Mucosa of rectum (tissue), 2 donors: ENCODE measurements at regions not wholly inside any gene's neighbourhood (a gene's known extent, or its start where the extent isn't known, plus 50 kb on each side); places are given as distances from the start of the nearest gene placed in this dataset.

Experiments
- H3K27ac ChIP-seq, 2 donors: one replicate each; pipeline ENCODE4 v1.7.0; 2013; ENCODE audit warnings: inconsistent platforms in 2 of 2, low read depth in 2 of 2, low read length in 2 of 2
- H3K27me3 ChIP-seq, 2 donors: one replicate each; pipeline ENCODE4 v1.7.0; 2013; ENCODE audit warnings: low read length in 2 of 2; ENCODE audit not compliant: control insufficient read depth in 2 of 2, insufficient read depth in 2 of 2
- H3K36me3 ChIP-seq, 2 donors: one replicate each; pipeline ENCODE4 v1.7.0; 2013; ENCODE audit warnings: low read length in 2 of 2; ENCODE audit not compliant: control insufficient read depth in 2 of 2, insufficient read depth in 2 of 2
- H3K4me1 ChIP-seq, 2 donors: one replicate each; pipeline ENCODE4 v1.7.0; 2013; ENCODE audit warnings: low read length in 2 of 2, mild to moderate bottlenecking in 1 of 2; ENCODE audit not compliant: control insufficient read depth in 2 of 2, insufficient read depth in 2 of 2
- H3K4me3 ChIP-seq, 2 donors: one replicate each; pipeline ENCODE4 v1.7.0; 2013; ENCODE audit warnings: low read length in 2 of 2
- H3K9ac ChIP-seq, 2 donors: one replicate each; pipeline ENCODE4 v1.7.0; 2013; ENCODE audit warnings: low read length in 2 of 2, low read depth in 1 of 2, mild to moderate bottlenecking in 1 of 2
- H3K9me3 ChIP-seq, 2 donors: one replicate each; pipeline ENCODE4 v1.7.0; 2013; ENCODE audit warnings: low read length in 2 of 2; ENCODE audit not compliant: control insufficient read depth in 2 of 2
- donor health status: healthy.
- donor health status: Normal muscosa, but diverticular disease.

DNA sequence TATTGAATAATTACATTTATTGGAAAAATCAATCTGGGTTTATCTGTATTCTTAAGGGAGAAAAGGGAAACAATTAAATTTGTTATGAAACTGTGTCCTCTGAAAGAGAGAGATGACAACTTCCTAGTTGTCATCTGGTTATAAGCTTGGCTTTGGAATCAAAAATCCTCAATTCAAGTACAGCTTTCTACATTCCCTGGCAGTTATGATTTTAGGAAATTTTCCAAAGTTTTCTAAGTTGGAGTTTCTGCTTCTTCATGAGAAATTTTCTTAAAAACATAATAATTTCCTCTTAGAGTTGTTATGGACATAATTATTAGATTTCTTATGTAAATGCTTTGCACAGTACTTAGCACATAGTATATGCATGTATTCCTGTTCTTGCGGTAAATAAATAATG, 625.6 kb upstream of the SLC39A10 start:
- H3K9me3 ChIP-seq = no peaks in the 10 kb centered on the region
- H3K9ac ChIP-seq = no peak overlapping the region
- H3K36me3 ChIP-seq = no peaks in the 10 kb centered on the region
- H3K27me3 ChIP-seq = no peaks in the 10 kb centered on the region
- H3K4me1 ChIP-seq = no peaks in the 10 kb centered on the region
- no peak overlapping the region for H3K27ac ChIP-seq
- no peak overlapping the region for H3K4me3 ChIP-seq

GRCh38 chr2:195029804-195030654, 627.0 kb upstream of the SLC39A10 start:
- Histone ChIP-seq H3K27me3 (no peaks in the 10 kb centered on the region), H3K27ac (no peak overlapping the region), H3K4me3 (no peak overlapping the region)

DNA sequence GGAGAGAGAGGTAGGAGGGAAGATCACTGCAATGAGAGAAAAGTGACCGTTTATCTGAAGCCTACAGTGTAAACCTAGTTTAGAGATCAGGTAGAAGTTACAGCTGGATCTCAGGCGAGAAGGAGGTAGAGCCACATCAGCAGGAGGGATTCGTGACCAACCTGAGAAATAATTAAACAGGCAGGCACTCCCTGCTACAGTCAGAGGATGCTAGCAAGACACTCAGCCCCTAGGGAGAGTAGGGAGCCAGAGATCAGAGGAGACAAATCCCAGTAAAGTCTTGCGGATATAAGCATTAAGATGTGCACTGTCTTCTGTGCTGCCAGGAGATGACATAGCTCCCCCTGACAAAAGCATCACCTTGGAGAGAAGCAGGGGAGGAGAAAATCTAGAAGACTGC, 629.1 kb upstream of the SLC39A10 start:
- Histone ChIP-seq H3K9me3 (no peaks in the 10 kb centered on the region), H3K27ac (no peak overlapping the region), H3K4me1 (no peaks in the 10 kb centered on the region), H3K9ac (no peak overlapping the region), H3K27me3 (no peaks in the 10 kb centered on the region), H3K36me3 (no peaks in the 10 kb centered on the region), H3K4me3 (no peak overlapping the region)

More at GRCh38 chr2:195029804-195030654, 627.0 kb upstream of the SLC39A10 start:
- Histone ChIP-seq H3K9ac (no peak overlapping the region), H3K4me1 (no peaks in the 10 kb centered on the region), H3K9me3 (no peaks in the 10 kb centered on the region), H3K36me3 (no peaks in the 10 kb centered on the region)

DNA sequence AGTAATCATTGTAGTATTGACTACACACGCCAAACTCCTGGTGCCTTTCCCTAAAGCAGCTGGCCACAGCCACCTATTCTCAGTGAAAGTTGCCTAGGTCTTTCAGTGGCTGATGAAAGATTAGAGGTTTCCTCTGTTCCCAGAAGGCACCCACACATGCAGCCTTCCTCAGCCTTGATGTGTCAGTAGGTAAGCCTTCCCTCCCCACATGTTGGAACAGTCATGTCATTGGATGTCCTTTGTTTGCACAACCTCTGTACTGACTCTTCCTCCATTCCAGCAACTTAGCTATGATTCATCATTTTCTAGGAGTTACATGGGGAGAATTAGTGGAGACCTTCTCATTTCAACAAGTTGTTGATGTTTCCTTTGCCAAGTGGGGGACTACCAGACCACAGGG, 630.8 kb upstream of the SLC39A10 start:
- no peak overlapping the region for H3K4me3 ChIP-seq
- H3K27me3 ChIP-seq = no peaks in the 10 kb centered on the region
- H3K9me3 ChIP-seq = no peaks in the 10 kb centered on the region
- no peaks in the 10 kb centered on the region for H3K36me3 ChIP-seq
- H3K27ac ChIP-seq = no peak overlapping the region
- no peaks in the 10 kb centered on the region for H3K4me1 ChIP-seq
- H3K9ac ChIP-seq = no peak overlapping the region

- H3K36me3 ChIP-seq = no peaks in the 10 kb centered on the region
- H3K9ac ChIP-seq = no peak overlapping the region
- no peaks in the 10 kb centered on the region for H3K27me3 ChIP-seq
- no peak overlapping the region for H3K4me3 ChIP-seq
- no peaks in the 10 kb centered on the region for H3K9me3 ChIP-seq
- H3K4me1 ChIP-seq = no peaks in the 10 kb centered on the region
- no peak overlapping the region for H3K27ac ChIP-seq
These were observed 634.6 kb upstream of the SLC39A10 start for GRCh38 chr2:195022508-195022830.

- Histone ChIP-seq H3K36me3 (no peaks in the 10 kb centered on the region), H3K27ac (no peak overlapping the region), H3K9me3 (no peaks in the 10 kb centered on the region), H3K9ac (no peak overlapping the region), H3K4me1 (no peaks in the 10 kb centered on the region), H3K27me3 (no peaks in the 10 kb centered on the region), H3K4me3 (no peak overlapping the region)
These were observed 635.1 kb upstream of the SLC39A10 start for GRCh38 chr2:195021711-195022507.

DNA sequence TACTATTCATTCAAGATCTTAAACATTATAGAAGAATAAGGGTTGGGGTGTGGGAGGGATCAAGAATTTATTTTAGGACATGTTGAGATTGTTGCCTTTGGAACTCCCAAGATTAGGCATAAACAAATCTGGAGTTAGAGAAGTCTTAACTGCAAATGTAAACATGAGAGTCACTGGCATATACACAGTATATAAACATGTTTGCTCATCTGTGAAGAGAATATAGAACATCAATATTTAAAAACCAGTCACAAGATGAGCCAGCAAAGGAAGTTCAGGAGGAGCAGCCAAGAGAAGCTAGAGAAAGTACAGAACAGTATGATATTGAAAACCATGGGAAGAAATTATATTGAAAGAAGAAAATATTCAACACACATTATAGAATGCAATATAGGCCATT, 638.6 kb upstream of the SLC39A10 start:
- Histone ChIP-seq H3K9ac (no peak overlapping the region), H3K4me3 (no peak overlapping the region), H3K9me3 (no peaks in the 10 kb centered on the region), H3K36me3 (no peaks in the 10 kb centered on the region), H3K27me3 (no peaks in the 10 kb centered on the region), H3K27ac (no peak overlapping the region), H3K4me1 (no peaks in the 10 kb centered on the region)

DNA sequence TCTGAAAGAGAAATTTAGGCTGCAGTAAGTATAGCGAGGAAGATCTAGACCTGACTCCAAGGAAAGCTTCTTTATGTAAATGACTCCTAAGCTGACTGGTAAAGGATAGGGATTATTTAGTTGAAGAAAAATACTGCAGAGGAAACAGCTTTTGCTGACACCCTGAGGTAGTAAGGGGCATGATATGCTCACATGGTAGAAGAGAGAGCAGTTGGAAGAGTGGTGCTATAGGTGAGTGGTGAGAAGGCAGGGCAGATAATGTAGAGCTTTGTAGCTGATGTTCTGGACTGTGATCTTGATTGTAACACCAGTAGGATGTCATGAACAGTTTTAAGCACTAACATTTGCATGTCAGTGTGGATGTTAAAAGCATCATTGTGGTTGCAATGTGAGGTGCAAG, 639.1 kb upstream of the SLC39A10 start:
- H3K4me1 ChIP-seq = no peaks in the 10 kb centered on the region
- no peak overlapping the region for H3K27ac ChIP-seq
- no peaks in the 10 kb centered on the region for H3K27me3 ChIP-seq
- no peak overlapping the region for H3K4me3 ChIP-seq
- no peak overlapping the region for H3K9ac ChIP-seq
- no peaks in the 10 kb centered on the region for H3K36me3 ChIP-seq
- no peaks in the 10 kb centered on the region for H3K9me3 ChIP-seq

- H3K4me3 ChIP-seq = no peak overlapping the region
- no peak overlapping the region for H3K27ac ChIP-seq
- H3K9ac ChIP-seq = no peak overlapping the region
- no peaks in the 10 kb centered on the region for H3K36me3 ChIP-seq
- H3K4me1 ChIP-seq = no peaks in the 10 kb centered on the region
- H3K27me3 ChIP-seq = no peaks in the 10 kb centered on the region
- H3K9me3 ChIP-seq = no peaks in the 10 kb centered on the region
These were observed 640.2 kb upstream of the SLC39A10 start for GRCh38 chr2:195016841-195017240.

GRCh38 chr2:195009202-195009601, 647.8 kb upstream of the SLC39A10 start:
- Histone ChIP-seq H3K4me3 (no peak overlapping the region), H3K36me3 (no peaks in the 10 kb centered on the region), H3K27me3 (no peaks in the 10 kb centered on the region), H3K27ac (no peak overlapping the region), H3K4me1 (no peaks in the 10 kb centered on the region), H3K9me3 (no peaks in the 10 kb centered on the region), H3K9ac (no peak overlapping the region)
